Transverse colon (tissue), 4 donors: ENCODE measurements at regions not wholly inside any gene's neighbourhood (a gene's known extent, or its start where the extent isn't known, plus 50 kb on each side); places are given as distances from the start of the nearest gene placed in this dataset.

Source experiments
- CTCF ChIP-seq, 5 experiments: fragments of 200-600 bp in 3 of 5; fragments of 450-650 bp in 2 of 5; sonication (generic) in 3 of 5; IDR thresholded peaks; 1 replicate in 2 of 5; 2 replicates in 3 of 5; pipeline ENCODE4 v1.5.1; 2016 to 2017; ENCODE audit warnings: antibody characterized with exemption in 5 of 5, inconsistent platforms in 3 of 5, mild to moderate bottlenecking in 2 of 5, moderate library complexity in 1 of 5
- EP300 ChIP-seq: sonication (generic); formaldehyde crosslinking; IDR thresholded peaks from one replicate; pipeline ENCODE4 v1.6.1; 2017; ENCODE audit warnings: antibody characterized with exemption, low read depth
- POLR2A ChIP-seq: fragments of 450-650 bp; IDR thresholded peaks from one replicate; pipeline ENCODE4 v1.6.1; 2016; ENCODE audit warnings: antibody characterized with exemption, mild to moderate bottlenecking, moderate library complexity
- POLR2AphosphoS5 ChIP-seq, 3 donors: sonication (generic); formaldehyde crosslinking; IDR thresholded peaks; one replicate each; pipeline ENCODE4 v1.6.1; 2016; ENCODE audit warnings: antibody characterized with exemption in 3 of 3

GRCh38 chr6:20319520-20320357, 81.9 kb upstream of the E2F3 start:
- TF ChIP-seq EP300 (no peak), POLR2AphosphoS5 (IDR thresholded peaks at IDR 0.05) (no peak), POLR2A (peak; percentile 37), CTCF (IDR thresholded peaks at IDR 0.05) (no peak)
